Mucosa of gallbladder (tissue), 1 donor: ENCODE measurements at regions not wholly inside any gene's neighbourhood (a gene's known extent, or its start where the extent isn't known, plus 50 kb on each side); places are given as distances from the start of the nearest gene placed in this dataset.

Source experiments
- DNase-seq: peaks from one replicate; pipeline ENCODE4 v3.0.0-alpha.2; 2020; ENCODE audit warnings: low spot score
- donor health status: DM: no; HTN: no; CAD: no.

DNA sequence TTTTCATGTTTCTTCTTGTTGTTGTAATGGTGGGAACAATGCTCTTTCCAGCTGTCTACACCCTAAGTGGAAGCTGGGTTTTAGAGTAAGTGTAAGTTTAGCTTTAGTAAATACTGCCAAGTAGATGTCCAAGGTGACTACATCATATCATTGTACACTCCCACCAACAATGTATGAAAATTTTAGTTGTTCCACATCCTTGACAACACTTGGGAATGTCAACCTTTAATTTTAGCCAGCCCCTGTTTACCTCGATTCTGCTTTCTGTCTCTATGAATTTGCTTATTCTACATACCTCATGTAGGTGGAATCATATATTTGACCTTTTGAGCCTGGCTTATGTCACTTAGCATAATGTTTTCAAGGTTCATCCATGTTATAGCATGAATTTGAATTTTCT lies 93.0 kb downstream of the MTPAP start:
- DNase-seq, result no peak

DNA sequence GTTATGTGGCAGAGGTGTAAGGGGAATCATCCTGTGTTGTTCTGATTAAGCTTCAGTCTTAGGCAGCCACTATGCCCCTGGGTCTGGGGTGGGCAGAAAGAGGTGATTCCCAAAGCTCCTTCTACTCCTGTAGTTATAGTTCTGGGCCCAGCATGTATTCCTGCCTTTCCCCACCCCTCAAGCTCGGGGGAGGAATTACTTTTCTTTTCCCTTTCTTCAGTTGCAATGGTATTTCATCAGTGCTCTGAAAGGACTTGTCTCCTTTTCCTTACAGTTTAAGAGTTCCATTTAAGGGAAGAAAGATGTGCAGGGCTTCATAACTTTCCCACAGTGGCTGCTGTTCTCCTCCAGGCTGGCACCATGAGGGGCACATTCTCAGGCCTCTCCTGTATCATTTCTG lies 94.2 kb downstream of the MTPAP start:
- no peak for DNase-seq

DNA sequence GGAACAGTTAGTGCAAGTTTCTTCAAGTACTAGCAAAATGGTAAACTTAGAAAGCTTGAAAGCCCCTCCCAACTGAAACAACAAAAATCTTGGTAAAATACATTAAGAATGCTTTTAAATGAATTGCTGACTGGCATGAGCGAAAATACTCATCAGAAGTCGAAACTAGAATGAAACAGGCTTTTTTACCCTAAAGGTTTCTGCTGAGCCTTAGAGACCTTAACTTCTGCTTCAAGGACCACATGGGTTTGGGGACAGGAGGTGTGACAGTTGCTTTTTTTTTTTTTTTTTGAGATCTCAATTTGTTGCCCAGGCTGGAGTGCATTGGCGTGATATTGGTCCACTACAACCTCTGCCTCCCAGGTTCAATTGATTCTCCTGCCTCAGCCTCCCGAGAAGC lies 100.3 kb downstream of the MTPAP start:
- DNase-seq, result no peak

DNA sequence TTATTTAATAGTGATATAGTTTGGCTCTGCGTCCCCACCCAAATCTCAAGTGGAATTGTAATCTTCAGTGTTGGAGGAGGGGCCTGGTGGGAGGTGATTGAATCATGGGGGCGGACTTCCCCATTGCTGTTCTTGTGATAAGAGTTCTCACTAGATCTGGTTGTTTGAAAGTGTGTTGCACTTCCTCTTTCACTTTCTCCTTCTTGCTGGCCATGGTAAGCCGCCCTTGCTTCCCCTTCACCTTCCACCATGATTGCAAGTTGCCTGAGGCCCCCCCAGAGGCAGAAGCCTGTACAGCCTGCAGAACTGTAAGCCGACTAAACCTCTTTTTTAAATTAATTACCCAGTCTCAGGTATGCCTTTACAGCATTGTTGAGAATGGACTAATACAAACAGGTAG lies 101.4 kb downstream of the MTPAP start:
- DNase-seq, result no peak

DNA sequence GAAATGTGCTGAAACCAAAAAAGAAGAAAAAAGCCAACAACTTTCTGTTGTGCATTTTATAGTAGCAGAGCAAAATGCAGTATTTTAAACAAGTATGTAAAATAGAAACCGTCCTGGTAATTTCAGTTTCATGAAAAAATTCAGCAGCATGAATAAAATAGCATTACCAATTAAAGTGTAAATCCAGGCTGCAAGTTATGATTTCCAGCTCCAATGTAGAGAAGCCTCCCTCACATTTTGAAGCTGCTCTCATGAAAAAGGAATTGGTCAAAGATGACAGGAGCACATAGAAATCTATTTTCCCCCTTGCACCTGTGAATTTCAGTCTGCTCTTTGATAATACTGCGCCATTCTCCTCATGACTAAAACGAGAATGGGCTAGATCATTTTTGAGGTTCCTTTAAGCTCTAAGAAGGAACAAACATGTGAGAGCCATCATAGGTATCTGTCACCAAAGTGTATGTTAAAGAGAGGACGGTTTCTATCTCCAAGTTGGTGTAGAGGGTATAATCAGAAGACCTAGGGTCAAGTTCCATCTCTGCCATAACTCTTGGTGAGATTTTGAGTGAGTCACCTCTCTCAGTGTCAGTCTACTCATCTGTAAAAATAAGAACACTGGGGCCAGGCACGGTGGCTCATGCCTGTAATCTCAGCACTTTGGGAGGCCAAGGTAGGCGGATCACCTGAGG lies 107.5 kb downstream of the MTPAP start:
- DNase-seq, result no peak

DNA sequence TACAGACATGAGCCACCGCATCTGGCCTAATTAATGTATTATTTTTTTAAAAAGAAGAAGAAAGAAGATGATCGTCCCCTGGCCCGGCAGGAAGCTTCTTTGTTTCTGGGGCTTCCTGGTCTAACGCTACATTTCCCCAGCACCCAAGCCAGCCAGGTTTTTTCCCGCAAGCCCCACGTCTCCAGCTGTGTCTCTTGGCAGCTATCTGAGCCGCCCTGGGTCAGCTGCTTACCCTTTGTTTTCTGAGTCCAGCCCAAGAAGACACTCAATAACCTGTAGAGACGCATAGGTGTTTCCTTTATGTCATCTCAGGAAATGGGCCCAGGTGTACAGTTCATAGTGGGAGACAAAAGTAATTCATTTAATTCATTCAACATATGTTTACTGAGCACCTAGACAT lies 110.2 kb downstream of the MTPAP start:
- DNase-seq, result no peak

DNA sequence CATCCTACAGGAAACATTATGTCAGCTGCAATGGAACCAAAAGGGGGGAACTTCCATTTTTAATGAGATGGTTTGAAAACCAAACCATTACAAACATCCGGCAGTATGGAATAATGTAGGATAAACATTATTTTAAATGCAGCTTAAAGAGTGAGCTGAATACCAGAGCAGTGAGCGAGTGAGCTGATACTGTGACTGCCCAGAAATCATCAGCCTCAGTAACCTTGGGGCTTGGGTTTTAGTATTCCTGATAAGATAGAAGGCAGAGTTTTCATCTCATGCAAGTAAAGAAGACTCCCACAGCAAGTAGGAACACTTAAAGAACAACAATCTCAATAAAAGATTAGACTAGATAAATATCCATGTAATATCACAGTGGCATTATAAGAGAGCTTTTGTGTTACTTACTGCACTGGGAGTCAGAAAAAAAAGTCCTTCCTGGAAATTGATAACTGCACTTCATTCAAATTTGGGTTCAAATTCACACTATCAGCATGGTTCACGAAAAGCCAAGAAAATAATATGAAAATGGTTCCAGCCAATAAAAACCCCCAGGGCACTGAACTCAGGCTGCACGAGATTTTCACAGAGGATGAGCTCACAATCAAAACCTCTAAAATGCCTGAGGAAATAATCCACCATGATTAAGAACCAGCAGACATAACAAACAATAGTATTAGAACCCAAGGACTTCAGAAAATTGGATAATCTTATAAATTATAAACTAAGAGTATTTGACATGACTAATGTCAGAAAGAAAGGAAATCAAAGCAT lies 115.7 kb downstream of the MTPAP start:
- no peak for DNase-seq

DNA sequence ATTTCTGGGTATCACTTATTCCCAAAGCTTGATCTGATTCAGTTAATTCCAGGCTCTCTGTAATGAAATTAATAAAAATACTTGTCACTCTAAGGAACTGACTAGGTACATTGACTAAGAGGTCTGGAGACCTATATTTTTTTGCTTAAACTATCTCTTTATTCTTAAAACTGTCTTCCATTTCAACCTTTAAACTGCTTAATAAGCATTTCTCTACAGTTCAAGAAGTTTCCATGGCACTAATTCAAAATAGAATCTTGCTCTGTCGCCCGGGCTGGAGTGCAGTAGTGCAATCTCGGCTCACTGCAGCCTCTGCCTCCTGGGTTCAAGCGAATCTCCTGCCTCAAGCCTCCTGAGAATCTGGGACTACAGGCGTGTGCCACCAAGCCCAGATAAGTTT lies 117.4 kb downstream of the MTPAP start:
- no peak for DNase-seq

DNA sequence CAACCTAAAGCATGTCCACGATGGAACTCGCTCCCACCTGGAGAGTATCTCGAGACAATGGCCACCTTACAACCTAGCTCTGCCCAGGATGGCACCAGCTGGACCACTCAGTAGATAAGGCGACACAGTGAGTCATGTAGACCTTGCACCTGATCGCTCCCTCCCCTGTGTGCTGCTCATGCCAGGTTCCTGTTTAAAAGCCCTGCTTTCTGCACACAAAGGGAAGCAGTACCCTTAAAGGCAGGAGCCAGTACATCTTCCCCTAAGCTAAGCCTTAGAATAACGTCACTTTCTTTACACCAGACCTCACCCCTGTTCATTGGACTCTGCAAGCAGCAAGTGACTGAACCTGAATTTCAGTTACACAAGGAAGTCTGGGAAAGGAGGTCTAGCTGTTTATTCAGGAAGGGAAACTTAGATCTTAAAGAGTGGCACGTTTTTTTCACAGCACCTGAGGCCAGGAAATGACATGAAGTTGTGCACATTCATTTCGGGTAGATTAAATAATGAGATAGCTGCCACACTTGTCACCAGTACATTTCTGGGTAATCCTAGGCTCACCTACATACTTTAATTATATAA lies 117.9 kb downstream of the MTPAP start:
- DNase-seq, result no peak

DNA sequence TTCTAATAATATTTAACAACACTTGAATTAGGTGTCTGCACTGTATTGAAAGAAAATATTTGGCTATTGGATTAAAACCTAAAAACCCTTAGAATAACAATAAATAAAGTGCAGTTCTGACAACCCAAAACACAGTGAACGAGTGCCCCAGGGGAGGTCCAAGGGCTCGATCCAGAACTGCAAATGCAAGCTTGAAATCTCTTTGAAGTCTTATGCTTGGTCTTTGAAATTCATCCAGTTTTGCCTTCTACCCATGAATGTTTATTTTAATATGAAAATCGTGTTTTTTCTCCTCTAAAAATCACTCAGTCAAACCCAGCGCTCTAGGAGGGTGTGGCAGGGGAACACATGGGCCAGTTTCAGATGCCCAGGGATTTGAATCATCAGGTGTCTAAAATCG lies 119.5 kb downstream of the MTPAP start:
- DNase-seq, result no peak

DNA sequence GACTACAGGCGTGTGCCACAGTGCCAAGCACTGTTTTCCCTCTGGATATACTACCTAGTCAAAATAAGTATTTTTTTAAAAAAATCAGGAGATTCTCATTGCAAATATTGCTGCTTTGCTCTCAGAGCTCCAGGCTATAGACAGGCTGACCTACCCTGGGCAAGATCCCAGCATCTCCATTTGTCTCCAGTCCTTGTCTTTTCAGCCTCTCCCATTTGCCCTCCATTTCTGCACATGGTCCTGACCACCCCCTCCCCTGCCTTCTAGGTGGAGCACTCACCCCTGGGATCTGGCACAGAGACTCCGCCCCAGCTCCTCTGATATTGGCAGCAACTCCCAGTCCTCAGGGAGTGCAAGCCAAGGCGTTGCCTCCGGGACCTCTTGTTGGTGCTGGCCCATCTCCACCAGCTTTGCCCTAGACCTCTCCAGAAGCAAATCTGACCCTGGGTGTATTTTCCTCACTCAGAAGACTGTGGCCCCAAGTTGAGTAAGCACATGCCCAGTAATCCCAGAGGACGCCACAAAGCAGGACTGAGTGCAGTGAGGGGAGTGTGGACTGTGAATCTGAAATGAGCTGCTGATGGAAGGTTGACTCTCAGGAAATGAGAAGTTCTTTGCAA lies 120.6 kb downstream of the MTPAP start:
- DNase-seq, result no peak

DNA sequence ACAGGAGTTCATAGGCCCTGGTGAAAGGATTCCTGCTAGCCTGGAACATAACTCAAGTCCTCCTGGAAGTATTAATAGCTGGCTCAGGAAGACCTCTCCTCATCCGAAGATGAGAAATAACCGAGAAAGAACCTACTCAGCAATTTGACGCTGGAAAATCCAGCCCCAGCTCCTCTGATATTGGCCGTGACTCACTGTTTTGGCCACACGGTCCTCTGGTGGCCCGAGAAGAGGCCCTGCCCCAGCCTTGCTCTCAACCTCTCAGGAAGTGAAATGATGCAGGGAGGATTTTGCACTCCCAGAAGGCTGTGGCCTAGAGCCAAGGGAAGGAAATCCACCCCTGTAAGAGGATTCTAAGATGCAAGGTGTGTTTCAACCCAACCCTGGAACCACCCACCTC lies 121.6 kb downstream of the MTPAP start:
- DNase-seq, result no peak

DNA sequence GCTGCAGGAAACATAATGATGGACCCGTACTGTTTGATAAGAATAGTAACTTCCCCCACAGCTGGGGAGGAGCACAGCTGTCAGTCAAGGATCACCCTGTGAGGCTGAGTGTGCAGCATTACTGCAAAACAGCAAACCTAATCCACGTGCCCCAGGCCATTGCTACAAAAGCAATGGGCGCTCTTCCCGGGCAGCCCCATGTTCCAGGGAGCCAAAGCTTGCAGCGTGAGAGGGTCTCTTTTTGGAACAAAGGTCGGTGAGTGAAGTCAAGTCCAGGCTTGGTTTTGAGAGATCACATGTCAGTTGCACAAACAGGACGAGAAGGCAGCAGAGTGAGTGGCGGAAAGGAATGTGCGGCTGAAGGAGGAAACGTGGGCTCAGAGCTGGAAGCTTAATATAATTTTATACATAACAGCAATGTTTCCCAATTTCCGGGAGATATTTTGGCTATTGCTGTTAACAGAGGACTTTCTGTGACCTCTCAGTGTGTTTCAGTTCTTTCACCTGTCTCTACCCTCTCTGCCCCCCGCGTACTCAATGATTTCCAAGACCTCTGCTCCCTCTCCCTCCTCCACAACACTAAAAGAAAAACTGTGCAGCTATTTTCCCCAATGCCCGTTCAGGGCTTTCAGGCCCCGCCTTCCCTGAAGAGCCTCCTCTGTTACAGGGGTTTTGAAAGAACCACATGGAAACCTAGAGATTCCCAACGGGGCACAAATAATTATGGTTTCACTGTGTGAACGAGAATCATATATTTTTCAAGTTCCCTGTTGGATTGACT lies 128.9 kb downstream of the MTPAP start:
- no peak for DNase-seq

DNA sequence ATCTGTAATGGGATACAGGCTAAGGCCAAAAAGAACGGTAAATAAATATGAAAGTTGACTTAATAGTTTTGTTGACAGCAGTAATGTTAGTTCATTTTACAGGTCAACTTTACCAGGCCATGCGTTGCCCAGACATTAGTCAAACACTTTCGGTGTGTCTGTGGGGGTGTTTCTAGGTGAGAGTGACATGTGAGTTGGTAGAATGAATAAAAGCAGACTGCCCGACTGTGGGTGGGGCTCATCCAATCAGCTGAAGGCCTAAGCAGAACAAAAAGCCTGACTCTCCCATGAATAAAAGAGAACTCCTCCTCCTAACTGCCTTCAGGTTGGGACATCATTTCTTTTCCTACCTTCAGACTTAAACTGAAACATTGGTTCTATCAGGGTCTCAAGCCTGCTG lies 132.3 kb downstream of the MTPAP start:
- DNase-seq, result no peak

DNA sequence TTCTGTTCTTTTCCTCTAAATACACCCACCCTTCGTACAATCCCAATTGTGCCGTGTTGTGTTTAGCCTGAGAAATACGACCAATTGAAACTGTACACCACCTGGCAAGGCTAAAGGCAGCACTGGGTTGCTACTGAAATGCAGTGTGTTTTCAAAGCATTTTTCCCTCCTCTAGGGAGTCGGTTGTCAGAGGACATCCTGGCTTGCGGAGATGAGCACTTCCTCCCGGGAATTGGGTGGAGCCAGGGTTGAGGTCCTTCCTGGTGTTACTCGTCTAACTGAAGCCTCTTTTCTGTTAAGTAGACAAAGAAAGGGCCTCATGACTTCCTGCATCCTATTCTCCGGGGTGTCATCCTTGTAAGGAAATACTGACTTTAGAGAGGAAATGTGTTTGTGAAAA lies 133.5 kb downstream of the MTPAP start:
- no peak for DNase-seq

DNA sequence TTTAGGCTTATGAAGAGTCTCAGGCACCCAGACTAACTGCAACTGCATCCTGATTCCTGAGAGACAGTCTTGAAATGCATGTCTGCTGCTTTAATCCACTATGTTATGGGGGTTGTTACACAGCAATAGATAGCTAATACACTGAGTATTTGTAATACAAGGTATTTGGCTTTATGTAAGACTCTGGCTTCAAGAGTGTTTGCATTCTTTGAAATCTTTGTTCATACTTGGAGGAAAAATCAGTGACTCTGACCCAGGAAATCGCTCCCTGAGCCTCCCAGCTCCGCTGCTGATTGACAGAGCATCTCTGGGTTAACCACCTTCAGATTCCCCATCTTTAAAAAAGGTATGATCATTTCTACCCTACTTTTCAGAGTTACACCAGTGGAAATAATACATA lies 133.9 kb downstream of the MTPAP start:
- no peak for DNase-seq

DNA sequence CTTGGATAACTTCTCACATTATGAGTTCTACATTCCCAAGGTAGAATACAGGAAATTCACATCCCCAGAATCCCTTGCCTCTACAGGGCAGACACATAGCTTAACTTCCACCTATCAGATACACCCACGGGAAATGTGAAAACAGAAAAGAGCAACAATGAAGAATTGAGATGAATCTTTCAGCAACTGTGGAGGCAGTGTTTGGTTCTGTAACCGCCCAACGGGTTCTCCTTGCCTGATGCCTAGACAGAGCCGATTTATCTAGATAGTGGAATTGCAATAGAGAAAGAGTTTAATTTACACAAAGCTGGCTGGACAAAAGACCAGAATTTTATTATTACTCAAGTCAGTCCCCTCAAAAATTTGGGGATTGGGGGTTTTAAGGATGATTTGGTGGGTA lies 138.8 kb downstream of the MTPAP start:
- no peak for DNase-seq

DNA sequence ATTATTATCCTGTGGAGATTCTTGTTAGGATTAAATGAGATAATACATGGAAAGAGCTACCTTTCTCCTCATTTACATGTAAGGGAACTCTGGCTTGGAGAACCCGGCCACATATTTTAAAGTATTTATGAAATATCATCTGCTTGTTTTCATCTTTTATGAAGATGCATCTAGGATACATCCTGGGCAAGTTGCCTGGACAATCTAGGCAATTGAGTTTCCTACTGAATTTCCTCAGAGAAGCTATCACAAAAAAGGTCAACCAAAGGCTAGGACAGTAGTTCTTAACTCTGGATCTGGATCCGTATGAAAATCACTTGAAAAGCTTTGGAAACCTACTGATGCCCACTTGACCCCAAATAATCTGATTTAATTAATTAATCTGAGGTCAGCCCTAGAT lies 140.7 kb downstream of the MTPAP start:
- no peak for DNase-seq

DNA sequence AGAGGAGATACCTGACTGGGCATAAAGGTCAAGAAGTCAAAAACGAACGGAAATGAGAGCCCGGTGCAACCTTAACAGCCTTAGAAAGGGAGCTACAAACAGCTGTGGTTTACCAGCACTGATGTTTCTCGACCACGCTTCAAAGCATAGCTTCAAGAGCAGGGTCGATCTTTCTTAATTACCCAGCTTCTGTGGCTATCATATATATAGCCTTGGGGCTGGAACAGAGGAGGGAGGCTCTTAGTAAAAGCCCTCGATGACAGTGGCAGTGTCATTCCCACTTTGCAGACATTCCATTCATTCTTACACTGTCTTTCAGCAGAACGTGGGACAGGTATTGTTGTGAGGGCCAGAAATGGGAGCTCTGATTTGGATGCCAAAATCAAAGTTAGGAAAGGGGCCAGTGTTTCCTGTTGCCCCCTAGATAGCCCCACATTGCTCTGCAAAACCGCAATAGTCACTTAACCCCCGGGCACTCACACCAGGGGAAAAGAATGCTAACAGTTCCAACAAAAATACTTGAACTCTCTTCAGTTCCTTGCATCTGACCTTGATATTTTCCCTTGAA lies 141.5 kb downstream of the MTPAP start:
- DNase-seq, result no peak

DNA sequence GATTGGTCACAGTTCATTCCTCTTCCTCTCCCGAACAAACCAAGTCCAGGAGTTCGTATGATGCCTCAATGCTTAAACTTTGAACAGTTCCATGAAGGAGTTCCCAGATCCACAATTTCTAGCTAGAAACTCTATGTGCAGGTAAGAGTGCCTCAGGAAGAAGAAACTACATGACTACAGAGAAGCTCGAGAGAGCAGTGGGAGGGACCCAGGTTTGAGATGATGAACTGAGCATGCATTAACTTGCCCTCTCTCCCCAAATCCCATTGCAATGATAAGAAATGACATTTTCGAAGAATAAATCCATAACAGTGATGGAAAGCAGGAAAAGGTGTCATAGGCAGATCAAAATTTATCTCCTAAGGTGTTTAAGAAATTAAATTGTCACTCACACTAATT lies 140.6 kb upstream of the JCAD start:
- DNase-seq, result no peak

DNA sequence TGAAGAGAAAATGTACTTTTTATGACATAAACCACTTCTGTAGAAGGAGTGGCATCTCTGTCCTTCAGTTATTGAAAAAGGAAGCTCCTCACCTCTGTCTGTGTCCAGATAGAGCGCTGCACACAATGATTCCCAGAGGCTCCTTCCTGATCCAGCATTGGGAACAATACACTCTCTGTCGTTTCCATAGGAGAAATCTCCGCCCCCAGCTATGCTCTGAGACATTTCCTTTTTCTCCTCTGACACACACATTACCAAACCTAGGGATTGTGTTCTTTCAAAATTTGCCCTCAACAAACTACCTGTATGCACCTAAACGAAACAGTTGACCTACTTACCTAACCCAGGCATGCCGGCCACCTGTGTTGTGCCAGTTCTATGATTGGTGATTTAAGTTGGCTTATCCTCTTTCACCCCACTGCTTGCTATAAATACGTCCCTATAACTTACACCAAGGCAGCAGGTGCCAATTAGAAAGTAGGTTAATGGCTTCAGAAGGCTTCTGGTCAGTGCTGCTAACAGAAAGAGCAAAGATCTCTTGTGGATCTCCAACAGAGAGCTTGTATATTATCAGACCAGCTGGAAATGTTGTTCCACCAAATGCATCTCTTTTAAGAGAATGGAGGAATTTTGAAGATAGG lies 140.1 kb upstream of the JCAD start:
- no peak for DNase-seq
